Activated naive CD8-positive, alpha-beta T cell treated with anti-CD3 and anti-CD28 coated beads, Interleukin-2, amount 10 ng/mL, durations not matched to agents 7 days and 5 days (primary cell): ENCODE measurements at regions not wholly inside any gene's neighbourhood (a gene's known extent, or its start where the extent isn't known, plus 50 kb on each side); places are given as distances from the start of the nearest gene placed in this dataset.

Source experiments
- ATAC-seq: fragments of 150-1000 bp; cut with Tn5 transposase; one replicate; pipeline ENCODE4 v1.10.0; 2021; ENCODE audit warnings: low read depth, moderate library complexity
- POLR2A ChIA-PET: fragments of 350-600 bp; sonication (Branson Sonifier 250); formaldehyde crosslinking; loops from one replicate; lab custom pipeline; 2021; ENCODE audit warnings: antibody characterized with exemption; lab: Charles Lee
- DNase-seq: peaks from one replicate; pipeline ENCODE4 v3.0.0; 2021
- H3K27ac Mint-ChIP-seq: one replicate; pipeline ENCODE4 v1.8.0; 2022; ENCODE audit warnings: mild to moderate bottlenecking, mixed read lengths
- H3K27me3 Mint-ChIP-seq: one replicate; pipeline ENCODE4 v1.8.0; 2022; ENCODE audit warnings: mild to moderate bottlenecking, moderate library complexity, mixed read lengths
- H3K36me3 Mint-ChIP-seq: one replicate; pipeline ENCODE4 v1.8.0; 2021; ENCODE audit warnings: mild to moderate bottlenecking, mixed read lengths
- H3K4me1 Mint-ChIP-seq: one replicate; pipeline ENCODE4 v1.8.0; 2021; ENCODE audit warnings: mixed read lengths
- H3K4me3 Mint-ChIP-seq: one replicate; pipeline ENCODE4 v1.8.0; 2022; ENCODE audit warnings: mild to moderate bottlenecking, moderate library complexity, mixed read lengths
- H3K9me3 Mint-ChIP-seq: one replicate; pipeline ENCODE4 v1.8.0; 2021; ENCODE audit warnings: mixed read lengths

DNA sequence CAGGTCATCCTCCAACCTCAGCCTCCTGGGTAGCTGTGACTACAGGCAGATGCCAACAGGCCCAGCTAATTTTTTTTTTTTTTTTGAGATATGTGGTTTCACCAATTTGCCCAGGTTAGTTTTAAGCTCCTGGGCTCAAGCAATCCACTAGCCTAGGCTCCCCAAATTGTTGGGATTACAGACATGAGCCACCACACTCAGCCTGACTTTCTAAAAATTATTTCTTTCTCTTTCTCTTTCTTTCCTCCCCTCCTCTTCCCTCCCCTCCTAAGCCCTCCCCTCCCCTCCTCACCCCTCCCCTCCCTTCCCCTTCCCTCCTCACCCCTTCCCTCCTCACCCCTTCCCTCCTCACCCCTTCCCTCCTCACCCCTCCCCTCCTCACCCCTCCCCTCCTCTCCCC is 127.3 kb downstream of the BTBD3 start:
- POLR2A ChIA-PET, result no interaction called here
- Mint-ChIP-seq H3K36me3 (no peaks in the 10 kb centered on the region), H3K9me3 (peaks cover 3% of the 10 kb centered on the region), H3K27me3 (no peaks in the 10 kb centered on the region), H3K4me3 (no peak overlapping the region), H3K4me1 (no peaks in the 10 kb centered on the region), H3K27ac (no peak overlapping the region)
- DNase-seq, result no peak
- ATAC-seq, result no peak

DNA sequence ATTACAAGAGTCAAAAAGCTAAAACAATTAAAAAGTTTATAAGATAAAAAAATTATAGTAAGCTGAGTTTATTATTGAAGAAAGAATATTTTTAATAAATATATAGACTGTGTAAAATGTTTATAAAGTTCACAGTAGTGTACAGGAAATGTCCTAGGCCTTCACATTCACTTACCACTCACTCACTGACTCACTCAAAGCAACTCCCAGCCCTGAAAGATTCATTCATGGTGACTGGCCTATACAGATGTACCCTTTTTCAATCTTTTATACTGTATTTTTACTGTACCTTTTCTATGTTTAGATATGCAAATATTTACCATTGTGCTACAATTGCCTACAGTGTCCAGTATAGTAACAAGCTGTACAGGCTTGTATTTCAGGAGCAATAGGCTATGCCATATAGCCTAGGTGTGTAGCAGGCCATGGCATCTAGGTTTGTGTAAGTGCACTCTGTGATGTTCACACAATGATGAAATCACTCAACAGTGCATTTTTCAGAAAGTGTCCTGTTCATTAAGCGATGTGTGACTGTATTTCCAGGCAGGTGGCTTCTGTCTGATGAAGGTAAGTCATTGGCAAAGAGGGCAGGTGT is 130.2 kb downstream of the BTBD3 start:
- Mint-ChIP-seq H3K4me1 (peaks cover 2% of the 10 kb centered on the region), H3K27me3 (no peaks in the 10 kb centered on the region), H3K27ac (no peak overlapping the region), H3K9me3 (no peaks in the 10 kb centered on the region), H3K36me3 (no peaks in the 10 kb centered on the region), H3K4me3 (no peak overlapping the region)
- ATAC-seq (no peak), DNase-seq (no peak)
- POLR2A ChIA-PET, result no interaction called here

DNA sequence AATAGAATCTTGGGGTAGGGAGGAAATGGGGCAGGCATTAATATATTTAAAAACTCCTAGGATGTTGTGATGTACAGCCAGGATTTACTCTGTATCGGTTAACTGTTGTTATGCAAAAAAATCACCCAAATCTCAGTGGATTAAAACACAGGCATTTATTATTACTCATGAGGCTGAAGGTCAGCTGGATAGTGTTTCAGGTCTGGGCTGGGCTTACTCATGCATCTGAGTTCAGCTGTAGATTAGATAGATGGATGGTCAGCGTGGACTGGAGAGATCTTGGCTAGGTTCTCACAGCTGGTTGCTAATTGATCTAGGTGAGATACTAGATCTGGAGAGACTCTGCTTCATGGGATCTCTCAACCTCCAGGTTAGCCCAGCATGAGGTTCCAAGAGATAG is 131.4 kb downstream of the BTBD3 start:
- Mint-ChIP-seq H3K27me3 (no peaks in the 10 kb centered on the region), H3K27ac (no peak overlapping the region), H3K4me3 (no peak overlapping the region), H3K4me1 (peaks cover 10% of the 10 kb centered on the region), H3K9me3 (no peaks in the 10 kb centered on the region), H3K36me3 (no peaks in the 10 kb centered on the region)
- ATAC-seq (no peak), DNase-seq (no peak)
- POLR2A ChIA-PET, result interaction anchor here (0.6 kb wide), 1 partner anchor 25 kb away, joined by 3 read pairs; no protein-coding TSS in a partner anchor

DNA sequence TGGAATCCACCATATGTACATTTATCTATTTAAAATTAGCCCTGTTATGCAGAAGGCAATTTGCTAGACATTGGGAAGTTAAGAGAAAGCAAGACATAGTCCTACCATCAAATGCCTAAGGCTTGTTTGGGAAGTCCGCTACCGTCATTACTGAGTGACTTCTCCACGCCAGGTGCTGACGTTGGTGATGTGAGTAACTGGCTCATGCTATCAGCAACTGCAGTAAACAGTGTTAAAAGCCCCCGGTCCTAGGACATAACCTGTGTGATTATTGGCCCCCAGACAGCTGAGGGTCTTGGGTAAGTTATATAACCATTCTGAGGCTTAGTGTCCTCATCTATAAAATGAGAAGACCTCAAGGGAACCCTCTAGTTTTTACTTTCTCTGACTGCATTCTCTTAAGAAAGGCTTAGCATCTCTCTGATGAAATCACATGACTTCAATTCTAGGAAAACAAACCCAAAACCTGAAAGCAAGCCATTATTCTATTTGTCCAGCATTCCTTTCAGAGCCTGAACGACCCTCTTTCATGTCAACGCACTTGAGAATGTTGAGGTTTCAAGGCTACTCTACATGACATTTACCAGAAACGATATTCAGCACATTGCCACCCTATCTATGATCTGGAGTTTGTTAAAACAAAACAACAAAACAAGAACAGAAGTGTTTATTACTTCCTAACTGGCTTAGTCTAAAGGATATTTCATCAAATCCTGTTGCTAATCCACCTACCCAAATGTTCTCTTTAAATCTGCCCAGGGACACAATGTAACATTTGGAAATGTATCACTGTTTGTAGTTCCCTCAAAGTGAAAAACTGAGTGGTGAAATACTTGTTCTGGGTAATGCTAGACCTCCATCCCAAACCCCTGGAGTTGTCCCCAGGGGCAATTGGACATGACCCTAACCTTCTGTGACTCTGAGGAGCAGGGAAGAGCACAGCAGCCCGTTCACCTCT is 133.8 kb downstream of the BTBD3 start:
- POLR2A ChIA-PET, result no interaction called here
- DNase-seq (no peak), ATAC-seq (no peak)
- Mint-ChIP-seq H3K9me3 (no peaks in the 10 kb centered on the region), H3K4me3 (no peak overlapping the region), H3K27ac (no peak overlapping the region), H3K27me3 (no peaks in the 10 kb centered on the region), H3K36me3 (no peaks in the 10 kb centered on the region), H3K4me1 (peaks cover 10% of the 10 kb centered on the region)

DNA sequence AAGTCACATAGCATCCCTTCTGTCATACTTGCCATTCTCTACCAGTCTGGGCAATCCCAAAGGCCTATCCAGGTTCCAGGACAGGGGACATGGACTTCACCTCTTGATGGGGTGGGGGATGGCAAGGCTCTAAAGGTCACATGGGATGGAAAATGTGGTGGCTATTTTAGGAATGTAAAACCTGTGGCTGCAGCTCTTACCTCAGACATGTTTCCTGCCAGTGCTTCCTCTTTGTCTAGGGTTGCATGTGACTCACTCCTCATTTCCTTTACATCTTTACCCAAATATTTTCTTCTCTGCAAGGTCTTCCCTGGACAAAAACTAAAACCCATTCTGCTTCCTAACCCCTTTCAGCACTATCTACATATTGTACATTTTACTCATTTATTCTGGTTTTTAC is 135.7 kb downstream of the BTBD3 start:
- Mint-ChIP-seq H3K27me3 (no peaks in the 10 kb centered on the region), H3K36me3 (no peaks in the 10 kb centered on the region), H3K4me1 (peaks cover 10% of the 10 kb centered on the region), H3K27ac (no peak overlapping the region), H3K9me3 (no peaks in the 10 kb centered on the region), H3K4me3 (no peak overlapping the region)
- DNase-seq, result no peak
- POLR2A ChIA-PET, result no interaction called here
- no peak for ATAC-seq

DNA sequence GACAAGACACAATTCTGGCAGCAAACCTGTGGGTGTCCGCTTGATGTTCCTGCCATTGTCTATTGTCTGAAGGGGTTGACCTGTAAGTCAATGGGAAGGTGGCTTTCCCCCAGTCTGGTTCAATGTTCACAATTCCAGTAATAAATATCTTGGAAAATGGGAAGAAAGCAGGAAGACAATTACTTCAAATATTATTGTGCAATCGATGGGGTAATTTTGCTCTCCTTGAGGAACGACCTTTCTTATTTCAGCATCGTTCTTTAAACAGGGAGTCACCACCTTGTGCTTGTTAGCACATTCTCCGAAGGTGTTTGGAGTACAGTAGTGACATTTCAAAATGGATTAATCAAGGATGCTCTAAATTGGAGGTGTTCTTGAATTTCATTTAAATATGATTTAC is 136.9 kb downstream of the BTBD3 start:
- no peak for DNase-seq
- H3K4me3 Mint-ChIP-seq, result no peak overlapping the region
- H3K4me1 Mint-ChIP-seq, result peaks cover 10% of the 10 kb centered on the region
- H3K27me3 Mint-ChIP-seq, result no peaks in the 10 kb centered on the region
- POLR2A ChIA-PET, result no interaction called here
- no peak for ATAC-seq
- H3K27ac Mint-ChIP-seq, result no peak overlapping the region
- no peaks in the 10 kb centered on the region for H3K9me3 Mint-ChIP-seq
- H3K36me3 Mint-ChIP-seq, result no peaks in the 10 kb centered on the region

DNA sequence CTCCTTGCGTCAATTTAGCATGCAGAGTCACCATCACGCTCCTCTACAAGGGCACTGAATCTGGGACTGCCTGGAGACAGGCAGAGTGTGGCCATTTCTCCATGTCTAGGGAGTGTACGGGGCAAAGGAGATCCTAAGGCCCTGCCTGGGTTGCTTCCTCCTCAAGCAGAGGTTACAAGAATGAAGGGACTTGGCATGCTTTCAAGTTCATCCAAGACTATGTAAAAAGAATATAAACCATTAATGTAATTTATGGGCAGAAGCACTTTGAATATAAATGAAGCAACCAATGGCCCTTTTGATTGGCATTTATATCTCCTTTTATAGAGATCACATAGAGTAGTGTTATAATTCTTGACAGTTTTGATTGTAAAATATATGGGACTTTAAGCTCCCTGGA is 137.5 kb downstream of the BTBD3 start:
- ATAC-seq, result no peak

DNA sequence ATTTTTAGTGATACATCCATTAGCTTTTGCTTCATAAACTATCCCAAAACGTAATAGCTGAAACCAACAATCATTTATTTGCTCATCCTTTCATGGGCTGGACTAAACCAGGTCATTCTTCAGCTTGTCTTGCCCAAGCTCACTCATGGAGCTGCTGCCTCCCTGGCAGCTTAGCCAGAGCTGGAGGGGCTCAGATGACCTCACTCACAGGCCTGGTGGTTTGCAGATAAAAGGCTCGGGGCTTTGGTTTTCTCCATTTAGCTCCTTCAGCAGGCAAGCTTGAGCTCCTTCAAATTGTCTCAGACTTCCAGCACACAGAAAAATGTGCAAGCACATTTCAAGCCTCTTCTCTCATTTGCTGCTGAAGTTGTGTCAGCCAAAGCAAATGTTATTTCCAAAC is 139.1 kb downstream of the BTBD3 start:
- POLR2A ChIA-PET, result no interaction called here
- H3K27ac Mint-ChIP-seq, result no peak overlapping the region
- H3K27me3 Mint-ChIP-seq, result no peaks in the 10 kb centered on the region
- ATAC-seq (no peak), DNase-seq (no peak)
- peaks cover 7% of the 10 kb centered on the region for H3K9me3 Mint-ChIP-seq
- no peaks in the 10 kb centered on the region for H3K36me3 Mint-ChIP-seq
- H3K4me3 Mint-ChIP-seq, result no peak overlapping the region
- peaks cover 10% of the 10 kb centered on the region for H3K4me1 Mint-ChIP-seq

More for the DNA sequence above, 137.5 kb downstream of the BTBD3 start:
- no peaks in the 10 kb centered on the region for H3K27me3 Mint-ChIP-seq
- peaks cover 10% of the 10 kb centered on the region for H3K4me1 Mint-ChIP-seq
- POLR2A ChIA-PET, result no interaction called here
- no peaks in the 10 kb centered on the region for H3K36me3 Mint-ChIP-seq
- H3K4me3 Mint-ChIP-seq, result no peak overlapping the region
- DNase-seq, result no peak
- H3K9me3 Mint-ChIP-seq, result peaks cover under 1% of the 10 kb centered on the region
- no peak overlapping the region for H3K27ac Mint-ChIP-seq

DNA sequence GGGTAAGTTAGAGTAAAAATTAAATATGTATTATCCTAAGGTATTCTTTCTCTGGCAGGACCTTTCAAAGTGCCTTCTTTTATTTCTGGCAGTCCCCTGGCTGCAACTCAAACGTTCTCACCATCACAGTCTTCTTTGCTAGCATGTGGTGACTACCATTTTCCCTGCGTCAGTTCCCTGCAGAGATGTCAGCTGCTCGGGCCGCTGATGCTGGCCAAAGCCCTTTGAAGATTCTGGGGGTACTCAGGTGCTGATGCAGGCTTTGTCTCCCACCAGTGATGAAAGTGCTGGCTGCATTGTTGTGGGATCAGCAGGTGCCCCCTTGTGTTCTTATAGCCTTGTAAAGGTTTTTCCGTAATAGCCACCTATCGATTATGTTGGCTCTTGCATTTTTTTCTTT is 140.1 kb downstream of the BTBD3 start:
- Mint-ChIP-seq H3K27me3 (no peaks in the 10 kb centered on the region), H3K36me3 (no peaks in the 10 kb centered on the region), H3K4me1 (peaks cover 10% of the 10 kb centered on the region), H3K27ac (no peak overlapping the region), H3K9me3 (peaks cover 7% of the 10 kb centered on the region), H3K4me3 (no peak overlapping the region)
- POLR2A ChIA-PET, result no interaction called here
- no peak for DNase-seq
- ATAC-seq, result no peak

DNA sequence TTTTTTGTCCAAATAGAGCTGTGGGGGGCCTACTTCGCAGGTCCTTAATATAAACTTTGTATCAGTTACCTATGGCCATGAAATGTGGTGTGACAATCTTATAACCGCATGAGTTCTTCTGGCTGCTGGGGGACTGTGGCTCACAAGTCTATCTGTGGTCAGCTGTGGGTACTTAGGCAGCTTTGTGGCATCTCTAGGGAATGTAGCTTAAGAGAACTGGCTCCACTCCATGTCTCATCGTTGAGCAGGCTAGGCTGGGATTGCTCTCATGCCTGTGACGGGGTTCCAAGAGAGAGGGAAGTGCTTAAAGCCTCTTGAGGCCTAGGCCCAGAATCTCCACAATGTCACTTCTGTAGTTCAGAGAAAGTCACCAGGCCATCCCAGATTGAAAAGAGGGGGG is 140.5 kb downstream of the BTBD3 start:
- DNase-seq, result no peak
- no peaks in the 10 kb centered on the region for H3K36me3 Mint-ChIP-seq
- H3K9me3 Mint-ChIP-seq, result peaks cover 7% of the 10 kb centered on the region
- H3K27ac Mint-ChIP-seq, result no peak overlapping the region
- H3K4me1 Mint-ChIP-seq, result peaks cover 6% of the 10 kb centered on the region
- ATAC-seq, result no peak
- no peaks in the 10 kb centered on the region for H3K27me3 Mint-ChIP-seq
- POLR2A ChIA-PET, result no interaction called here
- no peak overlapping the region for H3K4me3 Mint-ChIP-seq

DNA sequence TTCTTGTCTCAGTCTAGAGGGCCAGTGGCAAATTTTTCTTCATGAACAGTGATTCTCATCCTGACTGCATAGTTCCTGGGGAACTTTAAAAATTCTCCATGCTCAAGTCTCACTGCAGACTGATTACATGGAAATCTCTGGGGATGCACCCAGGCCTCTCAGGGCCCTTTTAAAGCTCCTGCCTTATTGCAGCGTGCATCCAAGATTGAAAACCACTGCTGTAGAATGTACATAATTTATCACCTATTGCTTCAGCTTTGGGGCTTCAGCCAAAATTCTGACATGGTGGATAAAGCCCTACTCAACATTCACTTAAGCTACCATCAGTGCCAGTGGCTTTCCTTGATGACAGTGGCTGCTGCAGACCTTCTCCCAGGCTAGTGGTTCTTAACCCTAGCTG is 143.8 kb downstream of the BTBD3 start:
- no peak overlapping the region for H3K4me3 Mint-ChIP-seq
- no peak for DNase-seq
- H3K36me3 Mint-ChIP-seq, result no peaks in the 10 kb centered on the region
- POLR2A ChIA-PET, result no interaction called here
- no peak overlapping the region for H3K27ac Mint-ChIP-seq
- peaks cover 9% of the 10 kb centered on the region for H3K9me3 Mint-ChIP-seq
- H3K27me3 Mint-ChIP-seq, result no peaks in the 10 kb centered on the region
- ATAC-seq, result no peak
- H3K4me1 Mint-ChIP-seq, result no peaks in the 10 kb centered on the region

DNA sequence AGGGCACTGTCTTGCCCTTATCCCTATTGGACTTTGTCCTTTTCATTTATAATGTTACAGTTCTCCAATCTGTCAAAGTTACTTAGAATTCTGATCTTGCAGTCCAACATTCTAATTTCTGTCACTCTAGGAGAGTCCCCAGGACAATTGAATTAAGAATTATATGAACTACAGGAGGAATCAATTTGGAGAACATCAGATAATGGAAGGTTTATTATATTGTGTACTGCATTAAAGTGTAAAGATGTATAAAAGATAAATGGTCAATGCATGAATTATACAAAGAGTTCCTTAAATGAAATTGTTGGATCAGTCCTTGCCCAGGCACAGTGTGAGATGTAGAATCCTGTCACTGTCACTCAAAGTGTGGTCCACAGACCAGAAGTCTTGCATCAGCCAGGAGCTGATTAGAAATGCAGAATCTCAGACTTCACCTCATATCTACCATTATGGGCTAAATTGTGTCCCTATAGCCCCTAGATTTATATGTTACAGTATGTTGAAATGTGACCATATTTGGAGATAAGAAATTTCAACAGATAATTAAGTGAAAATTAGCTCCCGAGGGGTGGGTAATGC is 145.5 kb downstream of the BTBD3 start:
- no peak overlapping the region for H3K4me3 Mint-ChIP-seq
- no peaks in the 10 kb centered on the region for H3K4me1 Mint-ChIP-seq
- H3K27me3 Mint-ChIP-seq, result no peaks in the 10 kb centered on the region
- H3K27ac Mint-ChIP-seq, result no peak overlapping the region
- ATAC-seq (no peak), DNase-seq (no peak)
- POLR2A ChIA-PET, result no interaction called here
- H3K36me3 Mint-ChIP-seq, result no peaks in the 10 kb centered on the region
- H3K9me3 Mint-ChIP-seq, result peaks cover 11% of the 10 kb centered on the region

DNA sequence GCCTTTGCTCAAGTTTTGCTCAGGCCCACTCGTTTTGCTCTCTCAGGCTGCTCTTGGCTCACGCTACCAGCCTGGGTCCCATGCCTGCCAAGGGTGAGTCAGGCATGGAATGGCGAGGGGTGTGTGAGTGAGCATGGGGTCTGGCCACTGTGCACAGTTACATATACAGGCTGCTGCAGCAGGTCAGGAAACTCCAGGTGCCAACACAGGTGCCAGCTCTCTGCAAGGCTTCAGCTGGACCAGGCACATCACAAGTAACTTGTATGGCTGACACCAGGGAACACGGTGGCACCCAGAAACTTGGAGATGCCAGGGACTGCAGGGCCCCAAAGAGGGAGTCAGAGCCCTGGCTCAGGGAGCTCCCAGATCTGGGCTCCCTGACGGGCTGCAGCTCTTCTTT is 146.8 kb downstream of the BTBD3 start:
- Mint-ChIP-seq H3K27me3 (no peaks in the 10 kb centered on the region), H3K27ac (no peak overlapping the region), H3K4me3 (no peak overlapping the region), H3K4me1 (no peaks in the 10 kb centered on the region), H3K36me3 (no peaks in the 10 kb centered on the region), H3K9me3 (peaks cover 11% of the 10 kb centered on the region)
- ATAC-seq, result no peak
- POLR2A ChIA-PET, result no interaction called here
- no peak for DNase-seq

DNA sequence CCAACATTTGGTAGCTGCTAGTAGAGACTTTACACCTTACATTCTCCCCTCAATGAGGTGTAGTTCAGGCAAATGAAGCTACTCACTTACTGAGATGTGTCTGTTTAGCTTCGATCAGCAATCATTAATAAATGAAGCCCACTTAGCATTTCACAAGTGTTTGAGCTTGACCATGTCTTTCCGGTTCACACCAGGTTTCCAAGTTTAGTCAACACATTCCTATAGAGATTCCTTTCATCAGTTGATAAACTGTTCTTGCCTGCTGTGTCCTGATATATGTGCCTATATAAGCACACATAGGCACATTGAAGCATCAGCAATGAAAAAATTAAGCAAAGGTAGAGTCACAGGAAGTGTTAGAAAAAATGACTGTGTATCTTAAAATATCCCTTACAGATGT is 150.0 kb downstream of the BTBD3 start:
- Mint-ChIP-seq H3K9me3 (peaks cover 4% of the 10 kb centered on the region), H3K27me3 (no peaks in the 10 kb centered on the region), H3K4me3 (no peak overlapping the region), H3K36me3 (no peaks in the 10 kb centered on the region), H3K4me1 (no peaks in the 10 kb centered on the region), H3K27ac (no peak overlapping the region)
- DNase-seq (no peak), ATAC-seq (no peak)
- POLR2A ChIA-PET, result no interaction called here
